ENCODE measurements at regions not wholly inside any gene's neighbourhood (a gene's known extent, or its start where the extent isn't known, plus 50 kb on each side); places are given as distances from the start of the nearest gene placed in this dataset.

- no peak for DNase-seq
Measured at GRCh38 chr11:32279672-32280071, 155.7 kb downstream of the WT1 start.

GRCh38 chr11:32280339-32280738 is 155.0 kb downstream of the WT1 start:
- DNase-seq: no peak

- DNase-seq: no peak
Measured at GRCh38 chr11:32288276-32288675, 147.1 kb downstream of the WT1 start.

- no peak for DNase-seq
Measured at GRCh38 chr11:32289701-32290100, 145.6 kb downstream of the WT1 start.

- DNase-seq: no peak
Measured at GRCh38 chr11:32290783-32291182, 144.6 kb downstream of the WT1 start.

GRCh38 chr11:32297611-32298011 is 137.7 kb downstream of the WT1 start:
- peak; percentile 90 for DNase-seq

- no peak for DNase-seq
Measured at GRCh38 chr11:32302826-32303225, 132.5 kb downstream of the WT1 start.

GRCh38 chr11:32304521-32304920 is 130.8 kb downstream of the WT1 start:
- no peak for DNase-seq

- no peak for DNase-seq
Measured at GRCh38 chr11:32305460-32305859, 129.9 kb downstream of the WT1 start.

- DNase-seq: no peak
Measured at GRCh38 chr11:32307471-32307870, 127.9 kb downstream of the WT1 start.

GRCh38 chr11:32307913-32308312 is 127.4 kb downstream of the WT1 start:
- DNase-seq: no peak

GRCh38 chr11:32309530-32310213 is 125.7 kb downstream of the WT1 start:
- peak; percentile 53 for DNase-seq

GRCh38 chr11:32310214-32310601 is 125.1 kb downstream of the WT1 start:
- DNase-seq: peak; percentile 25

GRCh38 chr11:32311346-32312065 is 123.8 kb downstream of the WT1 start:
- peak; percentile 63 for DNase-seq

- DNase-seq: no peak
Measured at GRCh38 chr11:32312206-32312817, 123.0 kb downstream of the WT1 start.

GRCh38 chr11:32312865-32313403 is 122.4 kb downstream of the WT1 start:
- no peak for DNase-seq

GRCh38 chr11:32313477-32313876 is 121.9 kb downstream of the WT1 start:
- DNase-seq: no peak

GRCh38 chr11:32315121-32315520 is 120.2 kb downstream of the WT1 start:
- no peak for DNase-seq

- no peak for DNase-seq
Measured at GRCh38 chr11:32316232-32316631, 119.1 kb downstream of the WT1 start.

- no peak for DNase-seq
Measured at GRCh38 chr11:32316858-32317642, 118.3 kb downstream of the WT1 start.

GRCh38 chr11:32317643-32318042 is 117.7 kb downstream of the WT1 start:
- DNase-seq: no peak

GRCh38 chr11:32318071-32319055 is 117.0 kb downstream of the WT1 start:
- no peak for DNase-seq

All from NCI-H446 treated with DMSO at 0.1 percent for 48 hours (cell line).